Neural progenitor cell (in vitro differentiated cells): ENCODE measurements at regions not wholly inside any gene's neighbourhood (a gene's known extent, or its start where the extent isn't known, plus 50 kb on each side); places are given as distances from the start of the nearest gene placed in this dataset.

Source experiments
- DNase-seq: peaks from one replicate; pipeline ENCODE4 v3.0.0-alpha.2; 2016; ENCODE audit warnings: low spot score
- H2AFZ ChIP-seq: fragments of 200-600 bp; sonication (generic); replicated peaks from 2 replicates; pipeline ENCODE4 v1.6.1; 2016; ENCODE audit warnings: antibody characterized with exemption
- H3F3A ChIP-seq: fragments of 200-600 bp; sonication (generic); 2 replicates; pipeline ENCODE4 v1.6.1; 2016; ENCODE audit warnings: antibody characterized with exemption, low read depth
- H3K27ac ChIP-seq: fragments of 200-600 bp; sonication (generic); 2 replicates; pipeline ENCODE4 v1.5.1; 2016; ENCODE audit warnings: mild to moderate bottlenecking
- H3K27me3 ChIP-seq: fragments of 200-600 bp; sonication (generic); 2 replicates; pipeline ENCODE4 v1.6.1; 2016; ENCODE audit warnings: mild to moderate bottlenecking, moderate library complexity
- H3K36me3 ChIP-seq: fragments of 200-600 bp; sonication (generic); 2 replicates; pipeline ENCODE4 v1.5.1; 2016
- H3K4me1 ChIP-seq: fragments of 200-600 bp; sonication (generic); 2 replicates; pipeline ENCODE4 v1.6.1; 2016; ENCODE audit warnings: mixed run types
- H3K4me2 ChIP-seq: fragments of 200-600 bp; sonication (generic); 2 replicates; pipeline ENCODE4 v1.6.1; 2016
- H3K4me3 ChIP-seq: fragments of 200-600 bp; sonication (generic); 2 replicates; pipeline ENCODE4 v1.5.1; 2016
- H3K79me2 ChIP-seq: fragments of 200-600 bp; sonication (generic); 2 replicates; pipeline ENCODE4 v1.6.1; 2016; ENCODE audit warnings: low read depth
- H3K9ac ChIP-seq: fragments of 200-600 bp; sonication (generic); 2 replicates; pipeline ENCODE4 v1.6.1; 2016
- H3K9me3 ChIP-seq: fragments of 200-600 bp; sonication (generic); 2 replicates; pipeline ENCODE4 v1.5.1; 2016; ENCODE audit warnings: low read depth
- H4K20me1 ChIP-seq: fragments of 200-600 bp; sonication (generic); 2 replicates; pipeline ENCODE4 v1.6.1; 2016; ENCODE audit warnings: low read depth
- H3K27ac Mint-ChIP-seq: 3 replicates; pipeline ENCODE4 v1.8.0; 2021; ENCODE audit warnings: mixed read lengths
- H3K27me3 Mint-ChIP-seq: 2 replicates; pipeline ENCODE4 v1.8.0; 2022; ENCODE audit warnings: low read depth, mild to moderate bottlenecking, inconsistent platforms, moderate library complexity, mixed read lengths; ENCODE audit not compliant: insufficient read depth
- H3K36me3 Mint-ChIP-seq: 3 replicates; pipeline ENCODE4 v1.8.0; 2021; ENCODE audit warnings: mixed read lengths
- H3K4me1 Mint-ChIP-seq: 3 replicates; pipeline ENCODE4 v1.8.0; 2021; ENCODE audit warnings: mixed read lengths
- H3K4me3 Mint-ChIP-seq: 3 replicates; pipeline ENCODE4 v1.8.0; 2021; ENCODE audit warnings: mild to moderate bottlenecking, moderate library complexity, mixed read lengths
- H3K9me3 Mint-ChIP-seq: 3 replicates; pipeline ENCODE4 v1.8.0; 2020; ENCODE audit warnings: mixed read lengths
- EZH2 ChIP-seq: fragments of 200-600 bp; sonication (generic); IDR thresholded peaks from 2 replicates; pipeline ENCODE4 v1.6.1; 2017; ENCODE audit warnings: antibody characterized with exemption, mild to moderate bottlenecking, moderate library complexity
- EZH2phosphoT487 ChIP-seq: fragments of 200-600 bp; sonication (generic); IDR thresholded peaks from 2 replicates; pipeline ENCODE4 v1.6.1; 2017; ENCODE audit warnings: antibody characterized with exemption
- TF ChIP-seq, protein P1 (sequence below): fragments of 200-600 bp; sonication (generic); IDR thresholded peaks from 2 replicates; pipeline ENCODE4 v1.5.1; 2017; ENCODE audit warnings: antibody characterized with exemption, mild to moderate bottlenecking

DNA sequence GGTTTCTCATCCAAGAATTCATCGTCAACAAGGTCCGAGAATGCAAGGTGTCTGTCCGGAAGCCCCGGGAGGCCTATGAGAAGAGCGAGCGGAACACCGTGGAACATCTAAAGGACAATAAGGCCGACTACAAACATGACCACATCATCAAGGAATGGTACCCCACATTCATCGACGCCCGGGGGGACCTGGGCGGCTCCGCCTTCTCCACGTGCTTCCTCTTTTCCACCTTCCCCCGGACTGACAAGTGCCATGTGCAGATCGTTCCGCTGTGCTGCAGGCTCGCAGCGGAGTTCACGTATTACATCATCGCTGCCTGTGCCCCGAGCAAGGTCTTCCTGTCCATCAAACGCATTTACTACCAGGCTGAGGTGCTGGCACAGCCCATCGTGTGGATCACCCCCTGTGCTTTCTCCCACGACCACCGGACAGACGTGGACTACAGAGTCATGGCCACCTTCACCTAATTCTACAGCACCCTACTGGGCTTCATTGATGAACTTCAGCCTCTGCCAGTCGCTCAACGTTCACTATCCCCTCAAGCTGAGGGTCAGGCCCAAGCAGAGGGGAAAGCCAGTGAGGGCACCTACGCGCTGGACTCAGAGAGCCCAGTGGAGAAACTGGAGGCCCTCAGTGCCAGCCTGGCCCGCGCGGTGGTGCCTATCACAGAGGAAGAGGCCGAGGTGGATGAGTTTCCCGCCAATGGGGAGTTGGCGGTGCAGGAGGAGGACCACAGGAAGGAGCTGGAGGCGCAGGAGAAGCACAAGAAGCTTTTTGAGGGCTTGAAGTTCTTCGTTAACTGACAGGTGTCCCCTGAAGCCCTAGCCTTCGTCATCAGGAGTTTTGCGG lies 125.9 kb upstream of the PABPC4L start:
- Histone ChIP-seq H2AFZ (no peak overlapping the region), H3K79me2 (no peaks in the 10 kb centered on the region), H3K4me2 (no peak overlapping the region), H3F3A (no peaks in the 10 kb centered on the region), H3K9me3 (no peaks in the 10 kb centered on the region), H3K4me3 (no peak overlapping the region), H4K20me1 (no peaks in the 10 kb centered on the region), H3K9ac (no peak overlapping the region), H3K27me3 (no peaks in the 10 kb centered on the region), H3K36me3 (no peaks in the 10 kb centered on the region), H3K4me1 (no peaks in the 10 kb centered on the region), H3K27ac (no peak overlapping the region)
- Mint-ChIP-seq H3K27me3 (peaks cover 3% of the 10 kb centered on the region), H3K9me3 (no peaks in the 10 kb centered on the region), H3K4me3 (no peak overlapping the region), H3K27ac (no peak overlapping the region), H3K36me3 (no peaks in the 10 kb centered on the region), H3K4me1 (peaks cover 11% of the 10 kb centered on the region)
- no peak for TF ChIP-seq EZH2phosphoT487
- TF ChIP-seq, protein P1, sequence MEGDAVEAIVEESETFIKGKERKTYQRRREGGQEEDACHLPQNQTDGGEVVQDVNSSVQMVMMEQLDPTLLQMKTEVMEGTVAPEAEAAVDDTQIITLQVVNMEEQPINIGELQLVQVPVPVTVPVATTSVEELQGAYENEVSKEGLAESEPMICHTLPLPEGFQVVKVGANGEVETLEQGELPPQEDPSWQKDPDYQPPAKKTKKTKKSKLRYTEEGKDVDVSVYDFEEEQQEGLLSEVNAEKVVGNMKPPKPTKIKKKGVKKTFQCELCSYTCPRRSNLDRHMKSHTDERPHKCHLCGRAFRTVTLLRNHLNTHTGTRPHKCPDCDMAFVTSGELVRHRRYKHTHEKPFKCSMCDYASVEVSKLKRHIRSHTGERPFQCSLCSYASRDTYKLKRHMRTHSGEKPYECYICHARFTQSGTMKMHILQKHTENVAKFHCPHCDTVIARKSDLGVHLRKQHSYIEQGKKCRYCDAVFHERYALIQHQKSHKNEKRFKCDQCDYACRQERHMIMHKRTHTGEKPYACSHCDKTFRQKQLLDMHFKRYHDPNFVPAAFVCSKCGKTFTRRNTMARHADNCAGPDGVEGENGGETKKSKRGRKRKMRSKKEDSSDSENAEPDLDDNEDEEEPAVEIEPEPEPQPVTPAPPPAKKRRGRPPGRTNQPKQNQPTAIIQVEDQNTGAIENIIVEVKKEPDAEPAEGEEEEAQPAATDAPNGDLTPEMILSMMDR, result no peak
- no peak for TF ChIP-seq EZH2
- no peak for DNase-seq

DNA sequence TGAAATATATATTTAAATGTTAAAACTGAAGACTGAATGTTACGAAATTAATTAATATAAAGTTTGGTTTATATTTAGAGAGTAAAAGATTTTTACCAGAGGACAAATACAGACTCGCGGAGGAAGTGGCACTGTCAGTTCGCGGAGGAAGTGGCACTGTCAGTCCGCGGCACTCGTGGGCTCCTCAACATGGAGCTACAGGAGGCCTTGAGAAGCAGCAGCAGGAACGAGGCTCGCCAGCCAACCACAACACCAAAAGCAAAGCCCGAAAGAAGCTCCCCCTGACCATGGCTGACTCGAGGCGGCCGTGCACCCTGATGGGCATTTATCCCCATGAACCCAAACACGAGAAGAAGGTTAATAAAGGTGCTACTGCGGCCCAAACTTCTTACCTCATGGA lies 125.3 kb upstream of the PABPC4L start:
- Histone ChIP-seq H3K4me3 (no peak overlapping the region), H3K36me3 (no peaks in the 10 kb centered on the region), H4K20me1 (no peaks in the 10 kb centered on the region), H3K4me1 (no peaks in the 10 kb centered on the region), H3K9ac (no peak overlapping the region), H3F3A (no peaks in the 10 kb centered on the region), H3K27me3 (no peaks in the 10 kb centered on the region), H3K79me2 (no peaks in the 10 kb centered on the region), H2AFZ (no peak overlapping the region), H3K27ac (no peak overlapping the region), H3K9me3 (no peaks in the 10 kb centered on the region), H3K4me2 (no peak overlapping the region)
- no peak overlapping the region for H3K4me3 Mint-ChIP-seq
- no peaks in the 10 kb centered on the region for H3K36me3 Mint-ChIP-seq
- TF ChIP-seq EZH2phosphoT487, result no peak
- no peak for DNase-seq
- H3K4me1 Mint-ChIP-seq, result peaks cover 6% of the 10 kb centered on the region
- no peak overlapping the region for H3K27ac Mint-ChIP-seq
- H3K9me3 Mint-ChIP-seq, result no peaks in the 10 kb centered on the region
- peaks cover 3% of the 10 kb centered on the region for H3K27me3 Mint-ChIP-seq

GRCh38 chr4:134324179-134324578 lies 122.6 kb upstream of the PABPC4L start:
- Histone ChIP-seq H3F3A (no peaks in the 10 kb centered on the region), H3K79me2 (no peaks in the 10 kb centered on the region), H3K27me3 (no peaks in the 10 kb centered on the region), H3K9me3 (no peaks in the 10 kb centered on the region), H3K36me3 (no peaks in the 10 kb centered on the region), H3K4me2 (no peak overlapping the region), H2AFZ (no peak overlapping the region), H3K4me3 (no peak overlapping the region), H3K4me1 (no peaks in the 10 kb centered on the region), H3K27ac (no peak overlapping the region), H3K9ac (no peak overlapping the region), H4K20me1 (no peaks in the 10 kb centered on the region)
- Mint-ChIP-seq H3K4me3 (no peak overlapping the region), H3K4me1 (no peaks in the 10 kb centered on the region), H3K27ac (no peak overlapping the region), H3K9me3 (peaks cover 3% of the 10 kb centered on the region), H3K27me3 (peaks cover 5% of the 10 kb centered on the region), H3K36me3 (no peaks in the 10 kb centered on the region)
- TF ChIP-seq EZH2 (no peak), EZH2phosphoT487 (no peak)
- TF ChIP-seq, protein P1, result no peak
- no peak for DNase-seq

- Histone ChIP-seq H3F3A (no peaks in the 10 kb centered on the region), H3K27ac (no peak overlapping the region), H3K4me1 (no peaks in the 10 kb centered on the region), H3K9me3 (no peaks in the 10 kb centered on the region), H3K4me3 (no peak overlapping the region), H3K36me3 (no peaks in the 10 kb centered on the region), H3K9ac (no peak overlapping the region), H3K27me3 (no peaks in the 10 kb centered on the region), H3K79me2 (no peaks in the 10 kb centered on the region), H2AFZ (no peak overlapping the region), H4K20me1 (no peaks in the 10 kb centered on the region), H3K4me2 (no peak overlapping the region)
- H3K36me3 Mint-ChIP-seq, result no peaks in the 10 kb centered on the region
- no peak for TF ChIP-seq EZH2
- TF ChIP-seq, protein P1, result no peak
- TF ChIP-seq EZH2phosphoT487, result no peak
- H3K4me1 Mint-ChIP-seq, result no peaks in the 10 kb centered on the region
- peaks cover 3% of the 10 kb centered on the region for H3K9me3 Mint-ChIP-seq
- no peak overlapping the region for H3K4me3 Mint-ChIP-seq
- no peak for DNase-seq
- H3K27me3 Mint-ChIP-seq, result peaks cover 2% of the 10 kb centered on the region
- no peak overlapping the region for H3K27ac Mint-ChIP-seq
Measured at GRCh38 chr4:134320048-134320447, 118.5 kb upstream of the PABPC4L start.
